ENCODE measurements at regions not wholly inside any gene's neighbourhood (a gene's known extent, or its start where the extent isn't known, plus 50 kb on each side); places are given as distances from the start of the nearest gene placed in this dataset.

GRCh38 chr1:70892930-70893329 is 154.7 kb downstream of the PTGER3 start:
- H3K4me3 ChIP-seq (ENCODE audit: low read length, poor library complexity, severe bottlenecking): no peak overlapping the region
- H3K4me2 ChIP-seq (ENCODE audit: low read depth, low read length, poor library complexity, severe bottlenecking): no peak overlapping the region
- H3K79me2 ChIP-seq (ENCODE audit: insufficient read depth, low read length): no peaks in the 10 kb centered on the region
- no peaks in the 10 kb centered on the region for H3K27me3 ChIP-seq (ENCODE audit: insufficient read depth, low read length, poor library complexity, severe bottlenecking)
- TF ChIP-seq EZH2phosphoT487 (IDR thresholded peaks at IDR 0.05; ENCODE audit: borderline replicate concordance) (no peak), CTCF (conservative IDR thresholded peaks at IDR 0.05; ENCODE audit: low read length) (no peak)
- H4K20me1 ChIP-seq (ENCODE audit: insufficient read depth, low read length, poor library complexity, severe bottlenecking): no peaks in the 10 kb centered on the region
- H3K36me3 ChIP-seq (ENCODE audit: insufficient read depth, low read length): no peaks in the 10 kb centered on the region
- H2AFZ ChIP-seq (ENCODE audit: low read length): no peak overlapping the region
- H3F3A ChIP-seq (ENCODE audit: low read depth): no peaks in the 10 kb centered on the region
- H3K9me3 ChIP-seq (ENCODE audit: insufficient read depth, low read depth, low read length): no peaks in the 10 kb centered on the region
- peaks cover 12% of the 10 kb centered on the region for H3K4me1 ChIP-seq (ENCODE audit: insufficient read depth, low read length, poor library complexity, severe bottlenecking)
- no peak overlapping the region for H3K9ac ChIP-seq (ENCODE audit: low read depth, low read length, poor library complexity, severe bottlenecking)
- H3K9me2 ChIP-seq (replicated peaks; ENCODE audit: low read depth, low read length): no peaks in the 10 kb centered on the region

DNA sequence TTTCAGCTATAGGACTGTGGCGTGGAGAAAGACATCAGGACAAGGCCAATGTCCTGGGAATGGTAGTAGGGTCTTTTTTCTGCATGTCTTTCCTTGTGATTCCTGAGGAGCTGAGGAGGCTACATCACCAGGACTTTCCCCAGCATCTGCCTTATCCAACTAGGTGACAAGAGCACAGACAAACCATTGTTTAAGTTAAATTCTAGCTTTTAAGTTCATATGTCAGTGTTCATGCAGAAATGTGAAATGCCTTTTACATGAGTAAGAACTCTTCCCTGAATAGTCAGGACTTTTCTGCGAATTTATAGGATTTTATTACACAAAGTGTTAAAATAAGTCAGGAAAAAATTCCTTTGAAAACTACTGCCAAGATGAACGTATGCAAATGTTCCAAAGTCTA is 154.2 kb downstream of the PTGER3 start:
- Histone ChIP-seq H3K9me2 (replicated peaks; ENCODE audit: low read depth, low read length) (no peaks in the 10 kb centered on the region), H3K4me2 (ENCODE audit: low read depth, low read length, poor library complexity, severe bottlenecking) (no peak overlapping the region), H3K9me3 (ENCODE audit: insufficient read depth, low read depth, low read length) (no peaks in the 10 kb centered on the region), H3F3A (ENCODE audit: low read depth) (no peaks in the 10 kb centered on the region), H3K4me3 (ENCODE audit: low read length, poor library complexity, severe bottlenecking) (no peak overlapping the region), H3K79me2 (ENCODE audit: insufficient read depth, low read length) (no peaks in the 10 kb centered on the region), H3K36me3 (ENCODE audit: insufficient read depth, low read length) (no peaks in the 10 kb centered on the region), H2AFZ (ENCODE audit: low read length) (no peak overlapping the region), H3K4me1 (ENCODE audit: insufficient read depth, low read length, poor library complexity, severe bottlenecking) (peaks cover 12% of the 10 kb centered on the region), H4K20me1 (ENCODE audit: insufficient read depth, low read length, poor library complexity, severe bottlenecking) (no peaks in the 10 kb centered on the region), H3K27me3 (ENCODE audit: insufficient read depth, low read length, poor library complexity, severe bottlenecking) (no peaks in the 10 kb centered on the region), H3K9ac (ENCODE audit: low read depth, low read length, poor library complexity, severe bottlenecking) (no peak overlapping the region)
- TF ChIP-seq EZH2phosphoT487 (IDR thresholded peaks at IDR 0.05; ENCODE audit: borderline replicate concordance): no peak
- no peak for TF ChIP-seq CTCF (conservative IDR thresholded peaks at IDR 0.05; ENCODE audit: low read length)

DNA sequence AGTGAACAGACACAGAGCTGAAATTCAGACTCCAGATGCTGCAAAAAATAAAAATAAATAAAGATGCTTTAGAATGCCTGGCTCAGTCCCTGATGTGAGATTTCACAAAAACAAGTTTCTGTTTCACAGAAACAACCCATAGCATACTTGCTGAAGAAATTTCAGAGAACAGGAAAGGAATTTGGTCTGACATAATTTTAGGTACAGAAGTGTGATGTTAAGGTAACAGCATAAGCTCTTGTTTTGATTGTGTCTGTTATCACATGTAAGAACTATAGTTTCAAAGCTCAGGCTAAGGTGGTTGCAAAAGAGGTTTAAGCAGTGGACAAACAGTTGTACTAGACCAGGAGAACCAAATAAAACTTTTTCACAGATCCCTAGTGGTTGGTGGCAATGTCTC is 152.1 kb downstream of the PTGER3 start:
- Histone ChIP-seq H3F3A (ENCODE audit: low read depth) (no peaks in the 10 kb centered on the region), H3K27me3 (ENCODE audit: insufficient read depth, low read length, poor library complexity, severe bottlenecking) (no peaks in the 10 kb centered on the region), H3K79me2 (ENCODE audit: insufficient read depth, low read length) (no peaks in the 10 kb centered on the region), H3K9me2 (replicated peaks; ENCODE audit: low read depth, low read length) (no peaks in the 10 kb centered on the region), H3K9ac (ENCODE audit: low read depth, low read length, poor library complexity, severe bottlenecking) (no peak overlapping the region), H3K9me3 (ENCODE audit: insufficient read depth, low read depth, low read length) (no peaks in the 10 kb centered on the region), H3K4me1 (ENCODE audit: insufficient read depth, low read length, poor library complexity, severe bottlenecking) (peaks cover 12% of the 10 kb centered on the region), H2AFZ (ENCODE audit: low read length) (peak overlapping the region; percentile 11; the same call in 1 of the 2 replicates), H3K4me2 (ENCODE audit: low read depth, low read length, poor library complexity, severe bottlenecking) (no peak overlapping the region), H4K20me1 (ENCODE audit: insufficient read depth, low read length, poor library complexity, severe bottlenecking) (no peaks in the 10 kb centered on the region), H3K36me3 (ENCODE audit: insufficient read depth, low read length) (no peaks in the 10 kb centered on the region), H3K4me3 (ENCODE audit: low read length, poor library complexity, severe bottlenecking) (no peak overlapping the region)
- TF ChIP-seq EZH2phosphoT487 (IDR thresholded peaks at IDR 0.05; ENCODE audit: borderline replicate concordance) (no peak), CTCF (conservative IDR thresholded peaks at IDR 0.05; ENCODE audit: low read length) (no peak)
